ENCODE measurements at regions not wholly inside any gene's neighbourhood (a gene's known extent, or its start where the extent isn't known, plus 50 kb on each side); places are given as distances from the start of the nearest gene placed in this dataset.
A peak's percentile ranks its signal among the peaks of the same experiment; 100 is the strongest.
"Not testable (repeated sequence)": the region's sequence is repeated elsewhere in the genome, so short reads cannot be mapped to it uniquely, and the experiment has no call there.

DNA sequence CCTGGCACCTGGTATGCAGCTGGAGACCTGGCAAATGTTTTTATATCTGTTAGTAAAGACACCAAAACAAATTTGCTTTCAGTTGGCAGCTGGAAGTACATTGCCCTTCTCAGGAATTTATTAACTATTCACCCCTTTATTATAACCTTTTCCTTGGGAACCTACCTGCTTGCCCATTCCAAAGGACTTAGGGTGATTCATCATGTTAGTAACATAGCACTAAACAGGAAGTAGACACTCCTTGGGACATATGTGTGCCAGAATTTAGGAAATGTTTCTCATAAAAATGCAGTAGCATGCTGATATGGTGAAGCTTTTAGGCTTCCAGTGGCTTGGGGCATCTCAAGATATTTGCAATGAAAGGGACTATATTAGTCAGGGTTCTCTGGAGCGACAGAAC lies 184.2 kb downstream of the DMAC1 start:
- no peak for DNase-seq

DNA sequence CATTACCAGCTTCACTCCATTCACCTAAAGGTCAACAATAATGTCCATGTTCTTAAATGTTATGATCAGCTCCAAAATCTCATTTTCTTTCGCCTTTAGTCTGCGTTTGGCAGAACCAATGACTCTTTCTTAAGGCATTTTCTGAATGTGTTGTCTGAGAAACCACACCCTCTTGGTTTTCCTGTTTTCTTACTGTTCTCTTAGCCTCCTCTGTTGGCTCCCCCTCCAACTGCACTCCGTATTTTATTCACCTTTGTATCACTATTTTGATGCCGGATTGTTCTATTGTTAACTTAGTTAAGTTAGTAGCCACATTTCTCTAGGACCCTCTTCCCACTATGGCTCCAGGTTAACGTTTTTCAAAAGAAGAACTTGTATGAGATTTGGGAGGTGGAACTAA lies 185.6 kb downstream of the DMAC1 start:
- no peak for DNase-seq

GRCh38 chr9:7608261-7608660 lies 191.3 kb downstream of the DMAC1 start:
- DNase-seq: no peak

GRCh38 chr9:7607421-7607820 lies 192.2 kb downstream of the DMAC1 start:
- DNase-seq: no peak

GRCh38 chr9:7606591-7606990 lies 193.0 kb downstream of the DMAC1 start:
- no peak for DNase-seq

DNA sequence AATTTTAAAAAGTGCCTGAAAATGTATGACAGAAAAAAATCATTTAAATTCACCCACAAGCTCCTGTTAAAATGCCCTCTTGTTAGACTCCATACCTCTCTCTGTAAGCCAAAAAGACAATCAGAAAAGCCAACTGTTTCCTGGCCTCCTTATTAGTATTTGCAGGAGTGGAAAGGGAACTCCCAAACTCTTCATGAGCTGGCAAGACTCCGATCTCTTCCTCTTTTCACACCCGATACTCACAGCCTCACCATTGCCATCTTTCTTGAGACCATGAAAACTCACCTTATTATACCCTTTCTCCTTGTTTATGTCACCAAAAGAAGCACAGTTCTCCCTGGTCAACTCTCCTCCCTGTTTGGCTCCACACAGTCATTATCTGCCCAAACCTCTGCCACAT lies 197.8 kb downstream of the DMAC1 start:
- no peak for DNase-seq

- DNase-seq: no peak
Observed at GRCh38 chr9:7597716-7598115, 201.9 kb downstream of the DMAC1 start.

- no peak for DNase-seq
Observed at GRCh38 chr9:7592321-7593316, 207.0 kb downstream of the DMAC1 start.

GRCh38 chr9:7591501-7591900 lies 208.1 kb downstream of the DMAC1 start:
- DNase-seq: no peak

GRCh38 chr9:7580568-7580967 lies 219.0 kb downstream of the DMAC1 start:
- DNase-seq: no peak

DNA sequence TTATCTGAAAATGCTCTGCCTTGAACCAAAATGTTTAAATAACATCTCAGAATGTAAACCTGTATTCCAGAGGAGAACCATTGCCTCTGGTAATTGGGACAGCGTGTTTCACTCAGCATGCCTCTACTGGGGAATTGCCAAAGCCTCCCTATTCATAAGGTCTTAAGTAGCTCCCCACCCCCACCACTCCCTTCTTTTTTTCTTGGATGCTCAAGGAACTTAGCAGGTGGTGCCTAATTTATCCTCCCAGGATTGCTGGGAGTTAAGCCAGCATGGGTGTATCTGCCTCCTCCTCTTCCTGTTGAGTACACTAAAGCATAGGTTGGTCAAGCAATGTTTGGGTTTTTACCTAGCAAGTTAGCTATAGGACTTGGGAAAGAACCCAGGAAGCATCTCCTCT lies 220.2 kb downstream of the DMAC1 start:
- DNase-seq: no peak

- DNase-seq: no peak
Observed at GRCh38 chr9:7578951-7579350, 220.6 kb downstream of the DMAC1 start.

- DNase-seq: peak; percentile 51
Observed at GRCh38 chr9:7570107-7570720, 229.4 kb downstream of the DMAC1 start.

- DNase-seq: no peak
Observed at GRCh38 chr9:7567687-7568086, 231.9 kb downstream of the DMAC1 start.

DNA sequence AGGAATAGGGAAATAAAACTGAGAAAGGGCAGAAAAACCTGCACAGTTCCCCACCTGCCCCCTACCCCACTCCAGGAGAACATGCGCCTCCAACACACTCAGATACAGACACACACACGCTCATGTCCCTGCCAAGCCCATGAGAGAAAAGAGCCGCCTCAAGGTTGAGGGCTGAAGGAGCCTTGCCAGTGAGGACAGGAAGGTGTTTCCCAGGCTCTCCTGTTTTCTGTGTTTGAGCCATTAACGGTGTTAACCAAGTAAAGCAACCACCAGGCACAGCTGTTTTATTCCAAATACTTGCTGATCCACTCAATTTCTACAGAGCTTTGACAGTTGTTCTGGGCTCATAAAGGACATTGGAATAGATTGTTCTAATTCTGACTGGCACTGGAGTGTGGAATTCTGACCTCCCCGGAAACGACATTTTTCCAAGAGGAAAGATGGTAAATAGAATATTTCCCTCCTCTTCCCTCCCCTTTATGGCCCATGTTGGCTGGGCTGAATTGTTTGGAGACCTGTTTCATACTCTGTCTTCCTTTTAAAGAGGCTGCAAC lies 238.0 kb downstream of the DMAC1 start:
- no peak for DNase-seq

DNA sequence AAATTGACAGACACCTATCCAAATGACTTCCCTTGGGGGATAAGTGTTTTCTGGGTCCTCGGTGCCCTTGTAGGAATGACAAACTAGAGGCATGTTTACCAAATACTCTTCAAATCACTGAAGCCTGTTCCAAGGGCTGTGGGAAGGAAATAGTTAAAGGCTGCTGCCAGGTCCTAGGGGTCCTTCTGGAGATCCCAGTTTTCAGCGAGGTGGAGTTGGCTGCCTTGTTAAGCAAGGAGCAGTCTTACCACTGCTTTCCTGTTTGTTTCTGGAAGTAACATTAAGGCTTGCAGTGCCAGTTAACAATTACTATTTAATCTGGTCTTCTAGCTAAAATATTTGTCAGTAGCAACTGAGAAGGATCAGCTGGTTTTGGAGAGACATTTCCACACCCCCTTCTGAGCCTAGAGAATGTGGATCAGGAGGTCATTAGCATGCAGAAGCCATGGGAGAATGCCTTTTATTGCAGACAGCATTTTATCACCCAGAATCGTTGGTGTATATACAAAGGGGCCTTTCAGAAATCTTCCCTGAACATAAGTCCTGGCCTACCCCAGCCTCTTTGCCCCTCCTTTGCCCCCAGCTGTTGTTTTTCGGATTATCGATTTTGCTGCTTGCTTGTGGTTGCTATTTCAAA lies 238.8 kb downstream of the DMAC1 start:
- no peak for DNase-seq

DNA sequence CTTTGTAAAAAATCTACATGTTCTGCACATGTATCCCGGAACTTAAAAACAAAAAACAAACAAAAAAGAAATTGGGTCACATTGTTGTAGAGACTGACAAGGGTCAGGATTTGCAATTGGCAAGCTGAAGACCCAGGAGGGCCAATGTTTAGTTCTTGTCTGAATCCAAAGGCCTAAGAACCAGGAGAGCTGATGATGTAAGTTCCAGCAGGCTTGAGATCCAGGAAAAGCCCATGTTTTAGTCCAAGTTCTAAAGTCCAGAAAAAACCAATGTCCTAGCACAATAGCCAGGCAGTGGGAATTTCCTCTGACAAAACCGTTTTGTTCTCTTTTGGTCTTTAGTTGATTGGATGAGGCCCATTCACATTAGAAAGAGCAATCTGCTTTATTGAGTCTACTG lies 244.9 kb downstream of the DMAC1 start:
- no peak for DNase-seq

DNA sequence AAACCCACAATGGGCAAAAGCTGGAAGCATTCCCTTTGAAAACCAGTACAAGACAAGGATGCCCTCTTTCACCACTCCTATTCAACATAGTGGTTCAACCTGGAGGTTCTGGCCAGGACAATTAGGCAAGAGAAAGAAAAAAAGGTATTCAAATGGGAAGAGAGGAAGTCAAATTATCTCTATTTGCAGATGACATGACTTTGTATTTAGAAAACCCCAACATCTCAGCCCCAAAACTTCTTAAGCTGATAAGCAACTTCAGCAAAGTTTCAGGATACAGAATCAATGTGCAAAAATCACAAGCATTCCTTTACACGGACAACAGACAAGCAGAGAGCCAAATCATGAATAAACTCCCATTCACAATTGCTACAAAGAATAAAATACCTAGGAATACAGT lies 246.9 kb downstream of the DMAC1 start:
- not testable (repeated sequence) for DNase-seq

DNA sequence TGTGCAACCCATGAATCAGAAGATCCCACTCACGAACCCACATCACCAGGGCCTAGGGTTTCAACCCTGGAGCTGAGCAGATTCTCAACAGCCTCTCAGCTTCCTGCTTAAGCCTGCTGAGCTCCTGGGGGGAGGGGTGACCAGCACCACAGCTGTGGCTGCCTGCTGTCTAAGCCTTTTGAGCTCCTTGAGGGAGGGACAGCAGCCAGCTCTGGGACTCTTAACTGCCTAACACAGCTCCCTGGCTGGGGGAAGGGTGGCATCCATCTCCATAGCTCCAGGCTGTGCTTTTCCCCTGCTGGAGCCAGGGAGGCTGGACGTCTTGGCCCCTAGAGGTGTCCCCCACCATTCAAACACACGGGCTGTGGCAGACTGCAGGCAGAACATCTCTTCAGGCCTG lies 250.3 kb downstream of the DMAC1 start:
- no peak for DNase-seq

- no peak for DNase-seq
Observed at GRCh38 chr9:7546261-7546660, 253.3 kb downstream of the DMAC1 start.

DNA sequence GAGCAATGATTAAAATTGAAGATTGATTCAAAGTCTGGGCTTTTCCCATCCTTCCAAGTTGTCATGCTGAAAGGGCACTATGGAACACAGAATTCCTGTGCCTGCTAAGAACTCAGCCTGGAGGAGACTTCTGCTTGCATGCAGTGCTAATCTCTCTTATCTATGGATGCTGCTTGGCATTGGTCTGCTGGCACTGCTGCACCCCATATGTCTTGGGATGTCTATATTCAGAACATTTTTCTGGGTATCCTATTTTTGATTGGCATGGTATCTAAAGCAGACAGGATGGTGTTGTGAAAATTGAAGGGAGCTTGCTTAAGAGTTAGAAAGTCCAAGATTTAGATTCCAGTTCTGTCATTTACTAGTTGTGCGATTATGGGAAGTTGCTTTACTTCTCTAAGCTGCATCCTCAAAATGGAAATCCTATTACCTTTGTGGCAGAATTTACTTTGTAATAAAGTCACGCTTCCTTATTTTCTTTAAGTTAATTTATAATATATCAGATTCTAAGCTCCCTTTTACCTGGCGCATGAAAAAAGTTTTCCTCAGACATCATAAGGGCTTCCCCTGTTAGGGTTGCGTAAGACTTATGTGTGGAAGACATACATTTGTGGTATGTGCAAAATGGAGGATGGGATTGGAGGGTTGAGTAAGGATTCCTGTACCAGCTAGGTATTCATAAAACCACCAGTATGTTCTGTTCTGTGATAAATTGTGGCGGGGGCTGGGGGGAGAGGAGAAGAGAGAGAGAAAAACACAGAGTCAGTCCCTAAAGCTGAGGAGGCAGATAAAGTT lies 254.0 kb downstream of the DMAC1 start:
- DNase-seq: no peak

GRCh38 chr9:7542693-7543092 lies 256.9 kb downstream of the DMAC1 start:
- no peak for DNase-seq

DNA sequence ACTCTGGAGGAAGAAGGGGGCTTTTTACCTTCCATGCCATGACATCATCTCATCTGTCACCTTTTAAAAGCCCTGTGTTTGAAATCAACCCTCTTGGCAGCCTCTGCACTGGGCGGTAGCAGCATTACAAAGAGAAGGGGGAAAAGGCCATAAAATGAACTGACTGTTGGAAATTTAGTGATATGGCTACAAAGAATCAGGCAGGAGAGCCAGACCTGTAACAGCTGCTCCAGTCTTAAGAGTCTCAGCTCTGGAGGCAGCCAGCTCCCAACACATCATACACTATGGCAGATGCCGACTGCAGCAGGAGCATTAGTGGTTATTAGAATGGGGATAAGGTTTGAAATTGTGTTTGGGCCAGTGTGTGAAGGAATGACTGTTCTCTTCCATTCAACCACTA lies 257.5 kb downstream of the DMAC1 start:
- DNase-seq: no peak

All from T-helper 9 cell (primary cell).